ENCODE measurements at regions not wholly inside any gene's neighbourhood (a gene's known extent, or its start where the extent isn't known, plus 50 kb on each side); places are given as distances from the start of the nearest gene placed in this dataset.

DNA sequence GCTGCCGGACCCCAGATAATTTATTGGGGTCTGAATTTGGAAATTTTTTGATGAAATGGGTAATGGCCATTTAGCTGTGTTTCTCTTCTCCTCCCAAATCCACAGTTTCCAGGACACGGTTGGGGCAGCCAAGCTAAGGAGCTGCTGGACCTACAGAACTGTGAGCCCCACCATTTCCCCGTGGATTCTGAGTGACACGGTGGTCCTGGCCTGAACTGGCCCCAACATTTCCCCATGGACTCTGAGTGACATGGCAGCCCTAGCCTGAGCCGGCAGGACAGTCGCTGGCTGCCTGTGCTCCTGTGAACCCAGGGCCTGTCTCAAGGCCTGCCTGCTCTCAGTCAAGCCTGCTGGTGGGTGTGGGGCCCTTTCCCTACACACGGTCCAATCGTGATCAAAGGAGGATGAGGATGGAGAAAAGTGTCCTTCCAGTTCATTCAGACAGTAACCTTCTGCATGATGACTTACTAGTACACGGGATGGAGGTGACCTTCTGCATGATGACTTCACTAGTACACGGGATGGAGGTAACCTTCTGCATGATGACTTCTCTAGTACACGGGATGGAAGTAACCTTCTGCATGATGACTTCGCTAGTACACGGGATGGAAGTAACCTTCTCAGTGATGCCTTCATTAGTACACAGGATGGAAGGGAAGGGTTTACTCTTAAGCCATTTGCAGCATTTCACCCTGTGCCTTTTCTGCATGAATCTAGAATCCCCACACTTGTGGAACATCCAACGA is 359.9 kb downstream of the GLRX3 start:
- no peak for DNase-seq (ENCODE audit: low read depth)

DNA sequence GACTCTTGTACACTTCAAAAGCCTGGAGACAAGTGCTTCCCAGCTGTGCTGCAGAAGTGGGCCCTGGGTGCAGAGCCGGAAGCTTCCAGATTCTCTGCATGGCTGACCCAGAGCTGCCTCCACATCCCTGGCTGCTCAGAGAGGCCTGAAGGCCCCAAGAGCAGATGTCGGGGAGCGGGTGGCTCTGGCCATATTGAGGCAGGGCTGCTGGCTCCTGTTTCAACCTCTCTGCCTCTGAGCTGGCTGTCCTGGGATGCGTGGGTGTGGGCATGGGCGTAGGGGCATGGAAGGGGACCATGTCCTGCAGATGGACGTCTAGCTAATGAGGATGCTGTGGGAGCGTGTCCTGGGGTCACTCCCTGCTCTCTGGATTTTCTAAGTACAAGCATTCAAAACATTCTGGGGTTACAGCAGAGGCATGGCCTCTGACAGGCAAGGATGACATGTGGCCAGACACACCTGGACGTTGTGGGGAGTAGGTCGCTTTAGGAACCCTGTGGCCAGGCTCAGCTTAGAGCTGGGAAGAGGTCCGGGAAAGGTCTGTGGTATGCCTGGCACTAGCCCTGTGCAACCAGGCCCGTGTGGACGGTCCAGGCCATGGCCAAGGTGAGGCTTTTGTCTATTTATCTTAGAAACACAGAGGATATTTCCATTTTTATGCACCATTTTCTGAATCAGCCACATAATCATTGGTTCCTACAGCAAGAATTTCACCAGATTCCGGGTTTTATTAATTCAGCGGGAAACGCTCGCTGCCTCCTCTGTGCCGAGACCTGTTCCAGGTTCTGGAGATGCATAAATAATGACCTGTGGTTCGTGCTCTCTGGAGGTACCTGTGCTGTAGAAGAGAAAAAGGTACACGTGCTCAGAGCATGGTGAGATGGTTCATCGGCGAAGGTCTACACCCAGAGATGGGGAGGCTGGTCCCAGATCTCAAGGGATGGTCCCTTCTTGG is 361.1 kb downstream of the GLRX3 start:
- ChIA-PET CTCF (no interaction called here), POLR2A (no interaction called here)
- TF ChIP-seq CTCF (IDR thresholded peaks at IDR 0.05; ENCODE audit: insufficient read depth, low read depth, low read length), result no peak
- DNase-seq (ENCODE audit: low read depth), result no peak
- no peaks in the 10 kb centered on the region for H3K27me3 ChIP-seq (ENCODE audit: control insufficient read depth, insufficient read depth, low read length)
- no peaks in the 10 kb centered on the region for H3K36me3 ChIP-seq (ENCODE audit: control insufficient read depth, insufficient read depth, low read length)
- no peak overlapping the region for H3K4me3 ChIP-seq (ENCODE audit: low read depth, low read length)

More for the DNA sequence above, 359.9 kb downstream of the GLRX3 start:
- no peak for TF ChIP-seq CTCF (IDR thresholded peaks at IDR 0.05; ENCODE audit: insufficient read depth, low read depth, low read length)
- Histone ChIP-seq H3K27me3 (ENCODE audit: control insufficient read depth, insufficient read depth, low read length) (no peaks in the 10 kb centered on the region), H3K4me3 (ENCODE audit: low read depth, low read length) (no peak overlapping the region), H3K36me3 (ENCODE audit: control insufficient read depth, insufficient read depth, low read length) (no peaks in the 10 kb centered on the region)
- CTCF ChIA-PET, result no interaction called here
- POLR2A ChIA-PET, result no interaction called here

DNA sequence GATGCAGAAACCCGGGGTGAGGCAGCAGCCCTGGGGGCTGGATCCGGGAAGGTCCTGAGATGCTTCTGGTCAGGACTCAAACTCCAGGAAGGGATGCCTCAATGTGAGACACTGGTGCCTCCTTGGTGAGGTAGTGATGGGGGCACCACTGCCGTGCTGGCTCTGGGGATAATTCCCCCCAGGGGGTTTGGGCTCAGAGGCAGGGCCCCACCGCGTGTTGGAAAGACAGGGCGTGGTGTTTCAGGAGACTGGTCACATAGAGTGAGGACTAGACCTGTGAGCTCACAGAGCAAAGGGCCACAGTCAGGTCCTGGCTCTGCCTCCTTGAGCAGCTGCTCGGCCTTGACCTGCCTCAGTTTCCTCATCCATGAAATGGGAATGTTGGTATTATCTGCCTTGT is 361.9 kb downstream of the GLRX3 start:
- Histone ChIP-seq H3K4me3 (ENCODE audit: low read depth, low read length) (no peak overlapping the region), H3K27me3 (ENCODE audit: control insufficient read depth, insufficient read depth, low read length) (no peaks in the 10 kb centered on the region), H3K36me3 (ENCODE audit: control insufficient read depth, insufficient read depth, low read length) (no peaks in the 10 kb centered on the region)
- POLR2A ChIA-PET, result no interaction called here
- CTCF ChIA-PET, result no interaction called here
- no peak for DNase-seq (ENCODE audit: low read depth)
- no peak for TF ChIP-seq CTCF (IDR thresholded peaks at IDR 0.05; ENCODE audit: insufficient read depth, low read depth, low read length)

- H3K4me3 ChIP-seq (ENCODE audit: low read depth, low read length), result no peak overlapping the region
- DNase-seq (ENCODE audit: low read depth), result no peak
- ChIA-PET CTCF (interaction anchor here (0.6 kb wide), 1 partner anchor 1961 kb away, joined by 3 read pairs; no protein-coding TSS in a partner anchor), POLR2A (no interaction called here)
- no peaks in the 10 kb centered on the region for H3K27me3 ChIP-seq (ENCODE audit: control insufficient read depth, insufficient read depth, low read length)
- H3K36me3 ChIP-seq (ENCODE audit: control insufficient read depth, insufficient read depth, low read length), result no peaks in the 10 kb centered on the region
- TF ChIP-seq CTCF (IDR thresholded peaks at IDR 0.05; ENCODE audit: insufficient read depth, low read depth, low read length), result no peak
Measured at GRCh38 chr10:130498934-130499333, 362.7 kb downstream of the GLRX3 start.

DNA sequence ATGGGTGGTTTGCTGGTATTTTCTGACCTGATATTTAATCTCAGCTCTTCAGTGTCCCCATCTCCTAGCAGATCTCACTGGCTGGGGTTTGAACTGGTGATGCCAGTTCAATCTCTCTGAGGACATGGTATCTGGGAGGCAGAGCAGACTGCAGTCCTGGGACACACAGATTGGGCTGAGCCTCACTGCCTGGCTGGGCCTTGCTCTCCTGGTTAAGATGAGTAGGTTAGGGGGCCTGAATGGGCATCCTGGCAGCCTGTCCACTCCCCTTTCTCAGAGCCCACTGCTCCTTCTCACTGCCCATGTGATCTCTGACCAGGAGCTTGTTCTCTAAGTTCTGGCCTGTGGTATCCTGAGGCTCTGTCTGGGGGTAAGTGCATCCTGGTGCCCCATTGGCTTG is 363.4 kb downstream of the GLRX3 start:
- no peak for DNase-seq (ENCODE audit: low read depth)
- no peaks in the 10 kb centered on the region for H3K27me3 ChIP-seq (ENCODE audit: control insufficient read depth, insufficient read depth, low read length)
- CTCF ChIA-PET, result no interaction called here
- POLR2A ChIA-PET, result no interaction called here
- TF ChIP-seq CTCF (IDR thresholded peaks at IDR 0.05; ENCODE audit: insufficient read depth, low read depth, low read length), result no peak
- no peaks in the 10 kb centered on the region for H3K36me3 ChIP-seq (ENCODE audit: control insufficient read depth, insufficient read depth, low read length)
- H3K4me3 ChIP-seq (ENCODE audit: low read depth, low read length), result no peak overlapping the region

Measured in BJ (cell line).